OCI-M1 (cell line): ENCODE measurements at regions not wholly inside any gene's neighbourhood (a gene's known extent, or its start where the extent isn't known, plus 50 kb on each side); places are given as distances from the start of the nearest gene placed in this dataset.
"Not testable (repeated sequence)": the region's sequence is repeated elsewhere in the genome, so short reads cannot be mapped to it uniquely, and the experiment has no call there.

Experiments used
- DNase-seq: peaks from one replicate; lab custom pipeline; 2025; lab: John Stamatoyannopoulos, UW

- no peak for DNase-seq
Observed at GRCh38 chr9:117938896-117939295, 234.7 kb downstream of the TLR4 start.

- DNase-seq = not testable (repeated sequence)
Observed at GRCh38 chr9:117944750-117945149, 240.5 kb downstream of the TLR4 start.

GRCh38 chr9:117945286-117945685 is 241.1 kb downstream of the TLR4 start:
- no peak for DNase-seq

GRCh38 chr9:117951127-117951526 is 246.9 kb downstream of the TLR4 start:
- no peak for DNase-seq

GRCh38 chr9:117952581-117952980 is 248.4 kb downstream of the TLR4 start:
- DNase-seq = no peak

- no peak for DNase-seq
Observed at GRCh38 chr9:117957267-117957666, 253.1 kb downstream of the TLR4 start.

- DNase-seq = no peak
Observed at GRCh38 chr9:117958726-117959125, 254.5 kb downstream of the TLR4 start.

- DNase-seq = no peak
Observed at GRCh38 chr9:117963493-117964090, 259.4 kb downstream of the TLR4 start.

- no peak for DNase-seq
Observed at GRCh38 chr9:117970276-117971050, 266.3 kb downstream of the TLR4 start.

GRCh38 chr9:117974108-117974507 is 269.9 kb downstream of the TLR4 start:
- DNase-seq = no peak

- no peak for DNase-seq
Observed at GRCh38 chr9:117979914-117980313, 275.7 kb downstream of the TLR4 start.

- no peak for DNase-seq
Observed at GRCh38 chr9:117987945-117988344, 283.7 kb downstream of the TLR4 start.

GRCh38 chr9:117992006-117992405 is 287.8 kb downstream of the TLR4 start:
- DNase-seq = no peak

GRCh38 chr9:118000581-118000980 is 296.4 kb downstream of the TLR4 start:
- DNase-seq = no peak

- no peak for DNase-seq
Observed at GRCh38 chr9:118003240-118003639, 299.0 kb downstream of the TLR4 start.

GRCh38 chr9:118008246-118008645 is 304.0 kb downstream of the TLR4 start:
- DNase-seq = no peak

GRCh38 chr9:118009614-118010013 is 305.4 kb downstream of the TLR4 start:
- DNase-seq = no peak

- no peak for DNase-seq
Observed at GRCh38 chr9:118017607-118018122, 313.5 kb downstream of the TLR4 start.

GRCh38 chr9:118023644-118024043 is 319.4 kb downstream of the TLR4 start:
- DNase-seq = no peak

- no peak for DNase-seq
Observed at GRCh38 chr9:118028225-118028624, 324.0 kb downstream of the TLR4 start.

- no peak for DNase-seq
Observed at GRCh38 chr9:118029425-118029824, 325.2 kb downstream of the TLR4 start.

- DNase-seq = no peak
Observed at GRCh38 chr9:118034701-118035100, 330.5 kb downstream of the TLR4 start.

GRCh38 chr9:118038713-118039112 is 334.5 kb downstream of the TLR4 start:
- no peak for DNase-seq

- DNase-seq = no peak
Observed at GRCh38 chr9:118058227-118058626, 354.0 kb downstream of the TLR4 start.
